ENCODE measurements at regions not wholly inside any gene's neighbourhood (a gene's known extent, or its start where the extent isn't known, plus 50 kb on each side); places are given as distances from the start of the nearest gene placed in this dataset.

GRCh38 chr5:73267766-73268435 is 94.9 kb downstream of the TMEM174 start:
- TF ChIP-seq RAD21 (IDR thresholded peaks at IDR 0.05; ENCODE audit: low read depth) (no peak), YY1 (IDR thresholded peaks at IDR 0.05; ENCODE audit: low read depth) (no peak), FOXM1 (IDR thresholded peaks at IDR 0.05; ENCODE audit: borderline replicate concordance, low read depth) (no peak), ZBTB7A (IDR thresholded peaks at IDR 0.05; ENCODE audit: low read depth) (no peak), TCF12 (IDR thresholded peaks at IDR 0.05; ENCODE audit: low read depth) (no peak), REST (IDR thresholded peaks at IDR 0.05; ENCODE audit: low read depth) (no peak)

GRCh38 chr5:73266925-73267765 is 94.2 kb downstream of the TMEM174 start:
- TF ChIP-seq YY1 (IDR thresholded peaks at IDR 0.05; ENCODE audit: low read depth) (no peak), TEAD4 (IDR thresholded peaks at IDR 0.05) (no peak), EGR1 (IDR thresholded peaks at IDR 0.05) (no peak), RAD21 (IDR thresholded peaks at IDR 0.05; ENCODE audit: low read depth) (no peak), CEBPB (IDR thresholded peaks at IDR 0.05) (no peak), TAF1 (IDR thresholded peaks at IDR 0.05; ENCODE audit: low read depth) (no peak), CREB1 (IDR thresholded peaks at IDR 0.05; ENCODE audit: low read depth) (no peak), FOXM1 (IDR thresholded peaks at IDR 0.05; ENCODE audit: borderline replicate concordance, low read depth) (no peak), USF1 (IDR thresholded peaks at IDR 0.05) (no peak)

GRCh38 chr5:73266176-73266738 is 93.3 kb downstream of the TMEM174 start:
- TF ChIP-seq TEAD4 (IDR thresholded peaks at IDR 0.05) (no peak), CREB1 (IDR thresholded peaks at IDR 0.05; ENCODE audit: low read depth) (no peak), REST (IDR thresholded peaks at IDR 0.05; ENCODE audit: low read depth) (no peak)

- TF ChIP-seq EGR1 (IDR thresholded peaks at IDR 0.05) (no peak), NFIC (IDR thresholded peaks at IDR 0.05) (no peak), CEBPB (IDR thresholded peaks at IDR 0.05) (no peak), ZBTB7A (IDR thresholded peaks at IDR 0.05; ENCODE audit: low read depth) (no peak), YY1 (IDR thresholded peaks at IDR 0.05; ENCODE audit: low read depth) (no peak), REST (IDR thresholded peaks at IDR 0.05; ENCODE audit: low read depth) (no peak), MAX (IDR thresholded peaks at IDR 0.05) (no peak), FOXM1 (IDR thresholded peaks at IDR 0.05; ENCODE audit: borderline replicate concordance, low read depth) (no peak), TEAD4 (IDR thresholded peaks at IDR 0.05) (no peak), TAF1 (IDR thresholded peaks at IDR 0.05; ENCODE audit: low read depth) (no peak)
Measured at GRCh38 chr5:73265641-73266040, 92.6 kb downstream of the TMEM174 start.

GRCh38 chr5:73264631-73265030 is 91.6 kb downstream of the TMEM174 start:
- TF ChIP-seq CEBPB (IDR thresholded peaks at IDR 0.05) = no peak

Measured in Ishikawa (cell line).